Epithelial cell of proximal tubule (primary cell): ENCODE measurements at regions not wholly inside any gene's neighbourhood (a gene's known extent, or its start where the extent isn't known, plus 50 kb on each side); places are given as distances from the start of the nearest gene placed in this dataset.

Experiments
- DNase-seq: peaks from one replicate; pipeline ENCODE4 v3.0.0-alpha.2; 2011; ENCODE audit warnings: low read depth
- H3K4me3 ChIP-seq: 2 replicates; pipeline ENCODE4 v1.5.1; 2011; ENCODE audit warnings: low read depth, mild to moderate bottlenecking, low read length
- TF ChIP-seq, protein P1 (sequence below): conservative IDR thresholded peaks from 2 replicates; pipeline ENCODE4 v1.5.1; 2012; ENCODE audit warnings: low read depth, mild to moderate bottlenecking, low read length

DNA sequence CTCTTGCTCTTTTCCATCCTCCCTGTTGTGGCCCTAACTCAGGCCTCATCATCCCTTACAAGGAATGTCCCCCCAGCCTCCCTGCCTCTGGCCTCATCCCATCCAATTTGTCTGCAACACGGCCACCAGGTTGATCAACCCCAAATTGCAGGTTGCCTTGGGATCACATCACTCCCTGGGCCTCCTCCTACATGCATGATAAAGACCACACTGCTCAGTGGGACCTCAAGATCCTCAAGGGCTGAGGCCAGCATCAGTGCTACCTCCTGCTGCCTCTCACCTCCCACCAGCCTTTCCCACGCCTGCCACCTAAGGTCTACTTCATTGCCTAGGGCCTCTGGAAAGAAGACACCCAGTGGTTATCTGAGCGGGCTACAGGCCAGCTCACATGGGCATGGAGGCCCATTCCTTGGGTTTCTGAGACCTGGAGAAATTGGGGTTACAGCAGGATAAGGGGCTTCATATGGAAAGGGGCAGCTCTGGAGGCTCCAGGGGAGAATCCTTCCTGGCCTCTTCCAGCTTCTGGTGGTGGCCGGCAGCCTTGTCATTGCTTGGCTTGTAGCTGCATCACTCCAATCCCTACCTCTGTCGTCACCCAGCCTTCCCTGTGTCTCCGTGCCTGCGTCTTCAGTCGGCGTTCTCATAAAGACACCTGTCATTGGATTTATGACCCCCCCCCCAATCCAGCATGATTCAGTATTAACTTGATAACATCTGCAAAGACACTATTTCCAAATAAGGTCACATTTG, 60.5 kb downstream of the KLHDC7A start:
- TF ChIP-seq, protein P1, sequence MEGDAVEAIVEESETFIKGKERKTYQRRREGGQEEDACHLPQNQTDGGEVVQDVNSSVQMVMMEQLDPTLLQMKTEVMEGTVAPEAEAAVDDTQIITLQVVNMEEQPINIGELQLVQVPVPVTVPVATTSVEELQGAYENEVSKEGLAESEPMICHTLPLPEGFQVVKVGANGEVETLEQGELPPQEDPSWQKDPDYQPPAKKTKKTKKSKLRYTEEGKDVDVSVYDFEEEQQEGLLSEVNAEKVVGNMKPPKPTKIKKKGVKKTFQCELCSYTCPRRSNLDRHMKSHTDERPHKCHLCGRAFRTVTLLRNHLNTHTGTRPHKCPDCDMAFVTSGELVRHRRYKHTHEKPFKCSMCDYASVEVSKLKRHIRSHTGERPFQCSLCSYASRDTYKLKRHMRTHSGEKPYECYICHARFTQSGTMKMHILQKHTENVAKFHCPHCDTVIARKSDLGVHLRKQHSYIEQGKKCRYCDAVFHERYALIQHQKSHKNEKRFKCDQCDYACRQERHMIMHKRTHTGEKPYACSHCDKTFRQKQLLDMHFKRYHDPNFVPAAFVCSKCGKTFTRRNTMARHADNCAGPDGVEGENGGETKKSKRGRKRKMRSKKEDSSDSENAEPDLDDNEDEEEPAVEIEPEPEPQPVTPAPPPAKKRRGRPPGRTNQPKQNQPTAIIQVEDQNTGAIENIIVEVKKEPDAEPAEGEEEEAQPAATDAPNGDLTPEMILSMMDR = no peak
- no peak for DNase-seq
- no peak overlapping the region for H3K4me3 ChIP-seq

DNA sequence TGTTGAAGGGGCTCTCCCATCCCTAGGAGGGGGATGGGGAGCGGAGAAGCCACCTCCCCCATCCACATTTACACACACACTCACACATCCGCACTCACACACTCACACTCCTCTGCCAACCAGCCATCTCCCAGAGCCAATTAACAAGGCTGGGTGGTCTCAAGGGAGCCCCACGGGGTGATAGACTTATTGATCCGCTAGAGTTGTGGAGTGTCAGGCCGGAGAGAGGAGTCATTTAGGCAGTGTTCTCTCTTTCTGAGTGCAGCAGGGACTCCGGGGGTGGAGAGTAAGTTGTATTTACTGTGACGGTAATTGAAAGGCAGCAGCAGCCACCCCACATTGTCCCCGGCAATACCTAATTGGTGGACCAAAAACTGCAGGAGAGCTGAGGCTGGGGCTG, 61.6 kb downstream of the KLHDC7A start:
- TF ChIP-seq, protein P1 = no peak
- H3K4me3 ChIP-seq = no peak overlapping the region
- no peak for DNase-seq

DNA sequence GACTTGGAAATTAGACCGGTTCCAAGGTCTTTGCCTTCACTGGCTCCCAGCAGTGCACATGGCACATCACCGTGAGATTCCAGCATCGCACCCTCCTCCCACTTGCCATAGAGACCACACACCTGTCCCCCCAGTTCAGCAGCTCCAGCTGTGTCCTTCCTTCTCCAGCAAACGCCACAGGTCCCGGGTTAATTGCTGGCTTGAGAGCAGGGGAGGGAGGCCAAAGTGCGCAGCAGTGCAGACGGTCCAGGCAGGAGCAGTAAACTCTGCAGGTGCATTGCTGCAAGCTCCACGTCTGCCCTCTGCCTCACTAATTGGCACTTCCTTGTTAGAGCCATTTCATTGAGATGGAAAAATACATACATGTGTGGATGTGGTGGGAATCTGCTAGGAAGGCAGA, 65.3 kb downstream of the KLHDC7A start:
- DNase-seq = no peak
- no peak overlapping the region for H3K4me3 ChIP-seq
- TF ChIP-seq, protein P1 = no peak

DNA sequence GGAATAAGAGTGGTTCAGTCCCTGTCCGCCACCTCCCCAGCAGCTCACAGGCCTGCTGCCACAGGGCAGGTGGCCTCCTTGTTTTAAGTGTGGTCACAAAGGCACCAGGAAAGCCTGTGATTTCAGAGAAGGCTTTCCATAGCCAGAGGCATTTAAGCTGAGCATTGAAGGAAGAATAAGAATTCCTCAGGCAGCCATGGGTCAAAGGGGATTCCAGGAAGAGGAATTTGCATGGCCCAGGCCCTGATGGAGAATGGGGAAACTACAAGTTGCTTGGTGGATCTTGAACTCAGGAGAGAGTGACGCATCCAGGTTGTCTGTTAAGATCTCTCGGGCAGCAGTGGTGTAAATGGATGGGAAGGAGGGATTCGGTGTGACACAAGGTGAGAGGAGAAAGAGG, 66.7 kb downstream of the KLHDC7A start:
- DNase-seq = no peak
- no peak overlapping the region for H3K4me3 ChIP-seq
- TF ChIP-seq, protein P1 = no peak

DNA sequence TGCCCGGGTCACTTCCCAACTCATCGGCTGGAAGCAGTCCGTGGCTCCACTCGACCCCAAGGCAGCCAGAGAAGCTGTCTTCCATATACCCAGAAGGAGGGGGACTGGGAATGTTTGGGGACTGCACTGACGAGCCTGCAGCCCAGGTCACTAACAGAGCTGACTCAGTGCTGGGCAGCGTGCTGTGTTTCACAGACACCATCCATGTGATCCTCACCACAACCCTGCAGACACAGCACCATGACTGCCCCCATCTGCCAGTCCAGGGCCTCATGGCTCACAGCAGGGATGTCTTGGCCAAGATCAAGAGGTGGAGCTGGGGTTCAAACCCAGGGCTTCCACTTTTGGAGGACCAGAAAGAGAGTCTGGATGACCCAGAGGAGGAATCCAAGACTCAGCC, 67.9 kb downstream of the KLHDC7A start:
- no peak overlapping the region for H3K4me3 ChIP-seq
- TF ChIP-seq, protein P1 = no peak
- DNase-seq = no peak

DNA sequence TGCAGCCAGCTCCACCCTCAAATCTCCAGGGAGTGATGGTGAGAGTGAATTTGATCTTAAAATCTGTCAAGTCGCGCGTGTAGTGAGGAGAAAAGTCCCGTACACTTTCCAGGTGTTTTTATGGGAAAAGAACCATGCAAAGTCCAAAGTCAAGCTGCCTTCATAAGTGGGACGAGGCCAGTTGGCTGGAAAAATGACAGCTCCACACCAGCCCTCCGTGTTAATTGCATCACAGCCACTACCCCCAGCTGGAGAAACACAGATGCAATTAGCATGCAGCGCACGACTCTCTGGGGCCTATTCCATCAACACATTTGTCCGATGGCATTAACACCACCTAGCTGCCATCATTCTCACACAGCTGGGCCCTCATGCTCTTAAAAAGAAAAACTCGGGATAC, 68.4 kb downstream of the KLHDC7A start:
- no peak overlapping the region for H3K4me3 ChIP-seq
- DNase-seq = no peak
- TF ChIP-seq, protein P1 = no peak

DNA sequence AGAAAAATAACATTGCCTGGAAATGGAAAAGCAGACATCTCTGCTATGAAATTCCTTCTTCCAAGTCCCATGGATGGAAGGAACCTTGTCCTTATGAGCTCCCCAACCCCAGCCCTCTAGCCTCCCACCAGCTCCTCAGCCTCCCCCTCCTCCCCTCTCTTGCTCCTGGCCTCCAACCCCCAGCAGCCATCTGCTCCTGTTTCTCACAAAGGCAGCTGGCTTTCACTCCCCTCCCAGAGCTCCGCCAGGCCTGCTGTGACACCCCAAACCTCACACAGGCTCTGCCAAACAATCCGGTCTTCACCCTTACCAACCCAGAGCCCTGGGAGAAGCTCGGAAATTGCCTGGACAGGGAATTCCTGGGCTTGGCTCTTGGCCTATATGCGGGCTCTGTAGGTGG, 69.2 kb downstream of the KLHDC7A start:
- TF ChIP-seq, protein P1 = no peak
- no peak overlapping the region for H3K4me3 ChIP-seq
- DNase-seq = no peak
